Right lobe of liver (tissue), 6 donors: ENCODE measurements at regions not wholly inside any gene's neighbourhood (a gene's known extent, or its start where the extent isn't known, plus 50 kb on each side); places are given as distances from the start of the nearest gene placed in this dataset.

Source experiments
- ATAC-seq, 4 donors: fragments of 200-7000 bp; cut with Tn5 transposase; one replicate each; pipeline ENCODE4 v1.9.1; 2020; ENCODE audit warnings: mild to moderate bottlenecking in 4 of 4, moderate library complexity in 4 of 4
- DNase-seq, 3 donors: peaks; one replicate each; pipeline ENCODE4 v3.0.0-alpha.2; 2020
- H3K27ac ChIP-seq, 3 donors: fragments of 200-600 bp; one replicate each; pipeline ENCODE4 v1.8.0; 2022
- H3K27me3 ChIP-seq, 2 donors: fragments of 200-600 bp; one replicate each; pipeline ENCODE4 v1.8.0; 2022
- H3K36me3 ChIP-seq, 4 donors: fragments of 200-600 bp; sonication (generic) in 1 of 4; one replicate each; pipeline versions ENCODE4 v1.5.1 to v1.8.0; 2017 to 2022; ENCODE audit warnings: control low read depth in 1 of 4
- H3K4me1 ChIP-seq, 4 donors: fragments of 200-600 bp; sonication (generic) in 1 of 4; one replicate each; pipeline versions ENCODE4 v1.5.1 to v1.8.0; 2017 to 2022; ENCODE audit warnings: control low read depth in 1 of 4
- H3K4me3 ChIP-seq, 3 donors: fragments of 200-600 bp; one replicate each; pipeline ENCODE4 v1.8.0; 2022
- H3K9me3 ChIP-seq, 4 donors: fragments of 200-600 bp; sonication (generic) in 1 of 4; one replicate each; pipeline versions ENCODE4 v1.5.1 to v1.8.0; 2017 to 2022; ENCODE audit warnings: control low read depth in 1 of 4
- POLR2A ChIP-seq: fragments of 450-650 bp; IDR thresholded peaks from one replicate; pipeline ENCODE4 v1.6.1; 2017; ENCODE audit warnings: antibody characterized with exemption, mild to moderate bottlenecking
- WGBS: methylation state at CpG from one replicate; pipeline ENCODE4 v1.1.6; 2018; ENCODE audit warnings: low coverage, low lambda C conversion rate; ENCODE audit not compliant: insufficient coverage; ENCODE audit errors: missing lambda C conversion rate; 5-methylcytosine and 5-hydroxymethylcytosine counted together
- intact Hi-C, 2 donors: fragments of 100-400 bp; cut with DNase I; formaldehyde crosslinking; loops; one replicate each; pipeline versions ENCODE4 v1.11.2 to v1.14.1; 2022
- TF ChIP-seq, protein P1 (sequence below), 4 donors: fragments of 200-600 bp in 3 of 4; fragments of 450-650 bp in 1 of 4; IDR thresholded peaks; one replicate each; pipeline versions ENCODE4 v1.5.1 to v1.8.0; 2016 to 2022; ENCODE audit warnings: antibody characterized with exemption in 4 of 4, mild to moderate bottlenecking in 2 of 4
- donor health status: DM: no; HTN: yes; CAD: no.
- donor health status: DM: no; HTN: no; CAD: no.
- donor health status: DM: no; HTN: no; CAD: no.
- donor health status: DM: no; HTN: yes; CAD: no.
- donor health status: DM: no; HTN: yes; CAD: no.

DNA sequence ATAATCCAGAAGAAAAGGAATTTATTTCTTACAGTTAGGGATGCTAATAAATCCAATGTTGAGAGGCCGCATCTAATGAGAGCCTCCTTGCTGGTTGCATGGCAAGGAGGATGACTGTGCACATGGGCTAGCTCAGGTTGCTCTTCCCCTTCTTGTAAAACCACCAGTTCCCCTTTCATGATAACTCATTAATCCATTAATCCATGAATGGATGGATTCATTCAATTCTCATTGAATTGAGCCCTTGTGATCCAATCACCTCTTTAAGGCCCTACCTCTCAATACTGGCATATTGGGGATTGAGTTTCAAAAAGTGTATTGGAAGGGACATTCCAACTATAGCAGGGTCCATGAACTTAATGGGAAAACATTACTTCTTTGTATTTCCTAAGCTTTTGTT, 149.5 kb downstream of the BMP2 start:
- Histone ChIP-seq H3K4me1 (no peaks in the 10 kb centered on the region), H3K4me3 (no peak overlapping the region), H3K27me3 (no peaks in the 10 kb centered on the region), H3K9me3 (no peaks in the 10 kb centered on the region), H3K27ac (no peak overlapping the region), H3K36me3 (no peaks in the 10 kb centered on the region)
- ATAC-seq, result no peak
- 80% methylated on average over 1 of the region's 1 CpG for WGBS
- DNase-seq, result no peak
- no peak for TF ChIP-seq POLR2A
- TF ChIP-seq, protein P1, sequence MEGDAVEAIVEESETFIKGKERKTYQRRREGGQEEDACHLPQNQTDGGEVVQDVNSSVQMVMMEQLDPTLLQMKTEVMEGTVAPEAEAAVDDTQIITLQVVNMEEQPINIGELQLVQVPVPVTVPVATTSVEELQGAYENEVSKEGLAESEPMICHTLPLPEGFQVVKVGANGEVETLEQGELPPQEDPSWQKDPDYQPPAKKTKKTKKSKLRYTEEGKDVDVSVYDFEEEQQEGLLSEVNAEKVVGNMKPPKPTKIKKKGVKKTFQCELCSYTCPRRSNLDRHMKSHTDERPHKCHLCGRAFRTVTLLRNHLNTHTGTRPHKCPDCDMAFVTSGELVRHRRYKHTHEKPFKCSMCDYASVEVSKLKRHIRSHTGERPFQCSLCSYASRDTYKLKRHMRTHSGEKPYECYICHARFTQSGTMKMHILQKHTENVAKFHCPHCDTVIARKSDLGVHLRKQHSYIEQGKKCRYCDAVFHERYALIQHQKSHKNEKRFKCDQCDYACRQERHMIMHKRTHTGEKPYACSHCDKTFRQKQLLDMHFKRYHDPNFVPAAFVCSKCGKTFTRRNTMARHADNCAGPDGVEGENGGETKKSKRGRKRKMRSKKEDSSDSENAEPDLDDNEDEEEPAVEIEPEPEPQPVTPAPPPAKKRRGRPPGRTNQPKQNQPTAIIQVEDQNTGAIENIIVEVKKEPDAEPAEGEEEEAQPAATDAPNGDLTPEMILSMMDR (IDR thresholded peaks at IDR 0.05), result no peak
- intact Hi-C loops, result no loop called here

DNA sequence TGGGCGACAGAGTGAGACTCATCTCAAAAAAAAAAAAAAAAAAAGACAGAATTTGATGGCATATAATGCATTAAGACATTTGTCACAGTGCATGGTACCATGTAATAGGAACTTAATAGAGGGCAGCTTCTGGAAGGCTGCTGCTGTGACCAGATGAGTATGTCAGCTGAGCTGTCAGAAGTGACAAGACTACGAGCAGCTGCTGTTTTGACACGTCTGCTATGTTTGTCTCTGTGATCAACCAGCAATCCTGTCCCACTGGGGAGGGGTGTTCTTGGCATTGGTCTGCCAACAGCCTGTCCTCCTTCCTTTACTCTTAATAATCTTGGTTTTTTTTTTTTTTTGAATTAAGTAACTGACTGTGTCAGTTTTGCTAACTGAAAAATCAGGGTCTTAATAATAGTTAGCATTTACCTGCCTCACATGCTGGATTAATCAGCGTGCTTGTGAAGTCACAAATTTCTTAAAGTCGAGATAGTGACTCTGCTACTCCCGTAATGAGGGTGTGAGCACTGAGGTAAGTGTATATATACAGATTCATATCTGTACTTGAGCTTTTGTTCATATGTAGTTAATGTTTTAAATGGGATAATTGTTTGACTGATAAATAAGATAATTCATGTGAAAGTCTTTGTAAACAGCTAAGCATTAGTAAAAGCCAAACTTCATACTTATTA, 152.4 kb downstream of the BMP2 start:
- TF ChIP-seq POLR2A, result no peak
- TF ChIP-seq, protein P1 (IDR thresholded peaks at IDR 0.05), result no peak
- H3K4me1 ChIP-seq, result no peaks in the 10 kb centered on the region
- WGBS, result 56% methylated on average over 5 of the region's 6 CpGs
- DNase-seq (no peak), ATAC-seq (no peak)
- no peaks in the 10 kb centered on the region for H3K27me3 ChIP-seq
- H3K27ac ChIP-seq, result no peak overlapping the region
- no peaks in the 10 kb centered on the region for H3K36me3 ChIP-seq
- no peak overlapping the region for H3K4me3 ChIP-seq
- intact Hi-C loops, result no loop called here
- H3K9me3 ChIP-seq, result no peaks in the 10 kb centered on the region

- TF ChIP-seq POLR2A, result no peak
- TF ChIP-seq, protein P1 (IDR thresholded peaks at IDR 0.05), result no peak
- no peaks in the 10 kb centered on the region for H3K9me3 ChIP-seq
- WGBS, result 66% methylated on average over 9 of the region's 9 CpGs
- no peak overlapping the region for H3K27ac ChIP-seq
- H3K27me3 ChIP-seq, result no peaks in the 10 kb centered on the region
- intact Hi-C loops, result no loop called here
- no peaks in the 10 kb centered on the region for H3K4me1 ChIP-seq
- ATAC-seq (no peak), DNase-seq (no peak)
- H3K4me3 ChIP-seq, result no peak overlapping the region
- H3K36me3 ChIP-seq, result no peaks in the 10 kb centered on the region
These were observed 153.6 kb downstream of the BMP2 start for GRCh38 chr20:6920991-6921613.

- Histone ChIP-seq H3K27me3 (no peaks in the 10 kb centered on the region), H3K9me3 (no peaks in the 10 kb centered on the region), H3K36me3 (no peaks in the 10 kb centered on the region), H3K4me1 (no peaks in the 10 kb centered on the region), H3K4me3 (no peak overlapping the region), H3K27ac (no peak overlapping the region)
- ATAC-seq, result no peak
- WGBS, result no CpG with 5 or more reads among the region's 1 CpG
- TF ChIP-seq, protein P1 (IDR thresholded peaks at IDR 0.05), result no peak
- TF ChIP-seq POLR2A, result no peak
- no peak for DNase-seq
- intact Hi-C loops, result no loop called here
These were observed 154.4 kb downstream of the BMP2 start for GRCh38 chr20:6921717-6922386.
